ENCODE measurements at regions not wholly inside any gene's neighbourhood (a gene's known extent, or its start where the extent isn't known, plus 50 kb on each side); places are given as distances from the start of the nearest gene placed in this dataset. TPM values are rescaled to one million over a fixed set of nuclear protein-coding genes. Genes with fewer than 3 reads are reported as not detected.

DNA sequence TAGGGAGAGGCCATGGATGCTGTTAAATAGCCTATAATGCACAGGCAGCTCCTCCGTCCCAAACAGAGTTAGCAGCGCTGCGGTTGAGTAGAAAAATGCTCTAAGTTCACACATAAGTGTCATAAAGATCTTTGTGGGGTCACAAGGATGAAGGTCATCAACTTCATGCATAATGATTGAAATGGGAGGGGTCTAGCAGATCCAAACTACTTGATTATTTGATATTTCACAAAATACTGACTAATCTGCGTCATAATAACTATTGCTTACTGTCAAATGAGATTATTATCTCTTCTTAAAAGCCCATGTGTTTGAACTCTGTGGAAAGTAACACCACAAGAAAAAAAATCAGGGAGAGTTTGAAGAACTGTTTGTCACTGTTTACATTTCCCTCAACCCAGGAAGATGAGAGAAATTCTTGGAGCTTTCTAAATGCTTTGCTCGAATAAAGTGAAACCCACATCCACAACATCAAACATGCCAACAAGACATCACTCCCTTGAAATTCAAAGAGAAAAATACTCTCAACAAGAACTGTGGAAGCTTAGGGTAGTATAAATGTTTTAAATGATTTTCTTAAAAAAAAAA is 50.5 kb upstream of the CREB1 start (continued):
- no peak for TF ChIP-seq YY1 (IDR thresholded peaks at IDR 0.05; ENCODE audit: extremely low read depth, insufficient replicate concordance, low read depth, low read length)
- no peak for TF ChIP-seq SP1 (IDR thresholded peaks at IDR 0.05; ENCODE audit: low read depth)
- TF ChIP-seq ATF3 (IDR thresholded peaks at IDR 0.05): no peak
- TF ChIP-seq EGR1 (IDR thresholded peaks at IDR 0.05; ENCODE audit: low read depth): no peak
- TF ChIP-seq SIN3A (IDR thresholded peaks at IDR 0.05; ENCODE audit: low read depth): no peak
- no peak for TF ChIP-seq SRF (IDR thresholded peaks at IDR 0.05; ENCODE audit: low read depth)

Small RNAs in the stretch of these regions (microRNA-seq; reads per million reads assigned to microRNA genes)
- gene MIR1302-4 (ENCODE audit: borderline number of aligned reads): not detected
